H9 (cell line): ENCODE measurements at regions not wholly inside any gene's neighbourhood (a gene's known extent, or its start where the extent isn't known, plus 50 kb on each side); places are given as distances from the start of the nearest gene placed in this dataset.

Source experiments
- DNase-seq: peaks from one replicate; pipeline ENCODE4 v3.0.0-alpha.2; 2017
- H2AFZ ChIP-seq: one replicate; pipeline ENCODE4 v1.6.1; 2013; ENCODE audit warnings: mild to moderate bottlenecking, low read length, control low read depth, moderate library complexity
- H2AK5ac ChIP-seq: 2 replicates; pipeline ENCODE4 v1.6.1; 2013; ENCODE audit warnings: low read length, control low read depth, mixed read lengths; ENCODE audit not compliant: insufficient read length
- H2BK120ac ChIP-seq: one replicate; pipeline ENCODE4 v1.6.1; 2013; ENCODE audit warnings: low read depth, mild to moderate bottlenecking, low read length, control low read depth, inconsistent platforms; ENCODE audit not compliant: poor library complexity, severe bottlenecking
- H2BK12ac ChIP-seq: 2 replicates; pipeline ENCODE4 v1.6.1; 2013; ENCODE audit warnings: low read length, control low read depth, mixed read lengths, low read depth; ENCODE audit not compliant: insufficient read length
- H2BK15ac ChIP-seq: 2 replicates; pipeline ENCODE4 v1.6.1; 2013; ENCODE audit warnings: low read depth, low read length, control low read depth
- H2BK20ac ChIP-seq: one replicate; pipeline ENCODE4 v1.6.1; 2013; ENCODE audit warnings: low read depth, mild to moderate bottlenecking, low read length, control low read depth, inconsistent platforms; ENCODE audit not compliant: poor library complexity, severe bottlenecking
- H2BK5ac ChIP-seq: 2 replicates; pipeline ENCODE4 v1.6.1; 2013; ENCODE audit warnings: low read length, control low read depth, mixed read lengths; ENCODE audit not compliant: insufficient read length
- H3K14ac ChIP-seq: 2 replicates; pipeline ENCODE4 v1.6.1; 2013; ENCODE audit warnings: low read length, control low read depth; ENCODE audit not compliant: insufficient read depth
- H3K18ac ChIP-seq: 2 replicates; pipeline ENCODE4 v1.6.1; 2013; ENCODE audit warnings: low read depth, mild to moderate bottlenecking, mixed read lengths, low read length, control low read depth; ENCODE audit not compliant: insufficient read length
- H3K23ac ChIP-seq: 2 replicates; pipeline ENCODE4 v1.6.1; 2013; ENCODE audit warnings: low read length, control low read depth, mixed read lengths, low read depth; ENCODE audit not compliant: insufficient read length
- H3K23me2 ChIP-seq: 2 replicates; pipeline ENCODE4 v1.6.1; 2013; ENCODE audit warnings: low read depth, mild to moderate bottlenecking, mixed read lengths, low read length, control low read depth; ENCODE audit not compliant: insufficient read length, poor library complexity, severe bottlenecking
- H3K27ac ChIP-seq: 2 replicates; pipeline ENCODE4 v1.5.1; 2013; ENCODE audit warnings: low read length, control low read depth, mixed read lengths, low read depth; ENCODE audit not compliant: insufficient read length
- H3K27me3 ChIP-seq: 2 replicates; pipeline ENCODE4 v1.6.1; 2013; ENCODE audit warnings: low read length, control low read depth, inconsistent platforms; ENCODE audit not compliant: insufficient read depth
- H3K4ac ChIP-seq: 2 replicates; pipeline ENCODE4 v1.6.1; 2013; ENCODE audit warnings: low read depth, mild to moderate bottlenecking, control low read depth, inconsistent platforms, low read length, moderate library complexity
- H3K4me1 ChIP-seq: 2 replicates; pipeline ENCODE4 v1.6.1; 2013; ENCODE audit warnings: low read length, control low read depth, inconsistent platforms; ENCODE audit not compliant: insufficient read depth
- H3K4me2 ChIP-seq: 2 replicates; pipeline ENCODE4 v1.6.1; 2013; ENCODE audit warnings: low read length, control low read depth, mixed read lengths; ENCODE audit not compliant: insufficient read length, insufficient read depth
- H3K56ac ChIP-seq: 2 replicates; pipeline ENCODE4 v1.6.1; 2013; ENCODE audit warnings: low read depth, mild to moderate bottlenecking, mixed read lengths, low read length, control low read depth; ENCODE audit not compliant: insufficient read length
- H3K79me1 ChIP-seq: 2 replicates; pipeline ENCODE4 v1.6.1; 2013; ENCODE audit warnings: low read depth, mild to moderate bottlenecking, moderate library complexity, low read length, control low read depth, inconsistent platforms; ENCODE audit not compliant: insufficient read depth, poor library complexity, severe bottlenecking
- H3K79me2 ChIP-seq: 2 replicates; pipeline ENCODE4 v1.6.1; 2013; ENCODE audit warnings: low read length, control low read depth, inconsistent platforms; ENCODE audit not compliant: insufficient read depth
- H3K9ac ChIP-seq: 2 replicates; pipeline ENCODE4 v1.6.1; 2013; ENCODE audit warnings: low read length, control low read depth, mixed read lengths; ENCODE audit not compliant: insufficient read length; ENCODE audit errors: extremely low read depth
- H3K9me3 ChIP-seq: one replicate; pipeline ENCODE4 v1.6.1; 2013; ENCODE audit warnings: low read depth, low read length, inconsistent platforms; ENCODE audit not compliant: control insufficient read depth
- H3T11ph ChIP-seq: one replicate; pipeline ENCODE4 v1.6.1; 2013; ENCODE audit warnings: mild to moderate bottlenecking, low read length, control low read depth, inconsistent platforms
- H4K20me1 ChIP-seq: one replicate; pipeline ENCODE4 v1.6.1; 2013; ENCODE audit not compliant: control insufficient read depth, insufficient read length, insufficient read depth
- H4K5ac ChIP-seq: 2 replicates; pipeline ENCODE4 v1.6.1; 2013; ENCODE audit warnings: low read depth, mild to moderate bottlenecking, mixed read lengths, low read length, control low read depth; ENCODE audit not compliant: insufficient read length
- H4K8ac ChIP-seq: replicated peaks from 2 replicates; pipeline ENCODE4 v1.6.1; 2013; ENCODE audit warnings: low read length, control low read depth, mixed read lengths, low read depth; ENCODE audit not compliant: insufficient read length
- H4K91ac ChIP-seq: 2 replicates; pipeline ENCODE4 v1.6.1; 2013; ENCODE audit warnings: low read depth, mild to moderate bottlenecking, moderate library complexity, mixed read lengths, low read length, control low read depth; ENCODE audit not compliant: insufficient read length
- H3K27ac Mint-ChIP-seq, 3 experiments: 2 replicates in 2 of 3; 3 replicates in 1 of 3; pipeline ENCODE4 v1.8.0; 2020 to 2021; ENCODE audit warnings: mixed read lengths in 3 of 3, mild to moderate bottlenecking in 1 of 3, moderate library complexity in 1 of 3
- H3K27me3 Mint-ChIP-seq: 2 replicates; pipeline ENCODE4 v1.8.0; 2021; ENCODE audit warnings: low read depth, mild to moderate bottlenecking, moderate library complexity, mixed read lengths
- H3K36me3 Mint-ChIP-seq, 3 experiments: 2 replicates in 2 of 3; 3 replicates in 1 of 3; pipeline ENCODE4 v1.8.0; 2020 to 2021; ENCODE audit warnings: low read depth in 3 of 3, mixed read lengths in 3 of 3; ENCODE audit not compliant: insufficient read depth in 1 of 3
- H3K4me1 Mint-ChIP-seq, 2 experiments: 2 replicates each; pipeline ENCODE4 v1.8.0; 2020; ENCODE audit warnings: mixed read lengths in 2 of 2
- H3K4me3 Mint-ChIP-seq, 2 experiments: 2 replicates in 1 of 2; 3 replicates in 1 of 2; pipeline ENCODE4 v1.8.0; 2020 to 2021; ENCODE audit warnings: mild to moderate bottlenecking in 2 of 2, mixed read lengths in 2 of 2, moderate library complexity in 1 of 2
- H3K9me3 Mint-ChIP-seq, 2 experiments: 2 replicates in 1 of 2; 3 replicates in 1 of 2; pipeline ENCODE4 v1.8.0; 2020; ENCODE audit warnings: mild to moderate bottlenecking in 2 of 2, mixed read lengths in 2 of 2, moderate library complexity in 1 of 2
- CTCF ChIP-seq: fragments of 200-600 bp; sonication (generic); conservative IDR thresholded peaks from 3 replicates; pipeline ENCODE4 v1.8.0; 2021; ENCODE audit warnings: antibody characterized with exemption, mild to moderate bottlenecking
- WGBS: extraction: QIAGEN DNeasy Blood & Tissue Kit; methylation state at CpG from one replicate; pipeline ENCODE4 v1.1.7; 2013; ENCODE audit warnings: missing lambda C conversion rate, low lambda C conversion rate, mixed read lengths; ENCODE audit not compliant: insufficient read length; ENCODE audit errors: extremely low coverage; 5-methylcytosine and 5-hydroxymethylcytosine counted together

GRCh38 chr12:129971721-129972120, 67.9 kb upstream of the TMEM132D start:
- Mint-ChIP-seq H3K4me1 (peaks cover 6 to 11% of the 10 kb centered on the region in 2 experiments), H3K9me3 (no peaks in the 10 kb centered on the region), H3K36me3 (peaks cover 0 to 8% (median 0%) of the 10 kb centered on the region in 3 experiments; a peak in 1 of 7 replicates), H3K4me3 (no peak overlapping the region), H3K27ac (no peak overlapping the region), H3K27me3 (peaks cover 70% of the 10 kb centered on the region)
- Histone ChIP-seq H2AK5ac (no peak overlapping the region), H2AFZ (no peak overlapping the region), H4K5ac (no peak overlapping the region), H3K4me1 (no peaks in the 10 kb centered on the region; the same call in 1 of the 2 replicates), H2BK12ac (no peak overlapping the region), H3T11ph (no peak overlapping the region), H3K27ac (no peak overlapping the region), H3K79me1 (no peaks in the 10 kb centered on the region), H2BK5ac (no peak overlapping the region), H3K4ac (no peak overlapping the region), H3K23ac (no peak overlapping the region), H3K79me2 (no peaks in the 10 kb centered on the region), H3K27me3 (no peaks in the 10 kb centered on the region; the same call in 1 of the 2 replicates), H3K23me2 (no peaks in the 10 kb centered on the region), H2BK20ac (no peak overlapping the region), H2BK15ac (no peak overlapping the region), H3K56ac (no peak overlapping the region), H3K9ac (no peak overlapping the region), H3K9me3 (no peaks in the 10 kb centered on the region), H4K20me1 (no peaks in the 10 kb centered on the region), H4K91ac (no peak overlapping the region), H3K4me2 (no peak overlapping the region), H2BK120ac (no peak overlapping the region), H3K18ac (no peak overlapping the region), H3K14ac (no peak overlapping the region), H4K8ac (no peak overlapping the region)
- DNase-seq: no peak
- WGBS: no CpG with 5 or more reads among the region's 7 CpGs
- no peak for TF ChIP-seq CTCF
